ELF-1 (cell line): ENCODE measurements at regions not wholly inside any gene's neighbourhood (a gene's known extent, or its start where the extent isn't known, plus 50 kb on each side); places are given as distances from the start of the nearest gene placed in this dataset.

Source experiments
- DNase-seq: peaks from one replicate; pipeline ENCODE4 v3.0.0-alpha.2; 2016; ENCODE audit warnings: low read depth, low spot score

DNA sequence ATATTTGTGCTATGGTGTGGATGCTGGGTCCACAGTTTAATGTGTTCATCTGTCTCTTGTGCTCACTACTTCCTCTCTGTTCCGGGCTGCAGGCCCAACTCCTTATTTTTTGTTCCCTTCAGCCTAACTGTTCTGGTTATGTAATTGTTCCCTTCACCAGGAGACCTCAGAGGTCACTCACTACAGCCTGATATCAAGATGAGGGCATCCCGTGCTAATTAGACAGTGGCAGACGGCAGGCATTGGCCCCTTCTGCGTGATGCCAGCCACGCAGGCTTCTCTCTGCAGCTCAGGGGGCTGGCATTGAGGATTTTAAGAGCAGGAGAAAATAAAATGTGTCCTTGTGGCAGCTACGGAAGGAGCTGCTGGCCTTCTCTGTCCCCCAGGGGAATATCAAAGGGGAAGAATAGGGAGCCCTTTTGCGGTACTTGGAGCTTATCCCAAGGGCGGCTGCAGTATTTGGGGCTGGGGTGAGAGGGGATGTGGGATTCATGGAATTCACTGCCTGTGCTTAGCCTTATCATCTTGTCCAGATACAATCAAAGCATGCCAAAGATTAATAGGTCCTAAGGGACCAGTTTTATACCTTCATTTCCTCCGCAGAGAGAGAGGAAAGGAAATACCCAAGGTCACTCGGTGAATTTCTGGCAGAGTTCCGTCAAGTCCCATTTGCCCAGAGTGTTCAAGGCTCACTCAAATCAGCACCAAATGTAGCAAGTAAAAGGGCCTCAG lies 53.3 kb upstream of the TRIB2 start:
- no peak for DNase-seq

GRCh38 chr2:12665334-12665733 lies 51.4 kb upstream of the TRIB2 start:
- no peak for DNase-seq

DNA sequence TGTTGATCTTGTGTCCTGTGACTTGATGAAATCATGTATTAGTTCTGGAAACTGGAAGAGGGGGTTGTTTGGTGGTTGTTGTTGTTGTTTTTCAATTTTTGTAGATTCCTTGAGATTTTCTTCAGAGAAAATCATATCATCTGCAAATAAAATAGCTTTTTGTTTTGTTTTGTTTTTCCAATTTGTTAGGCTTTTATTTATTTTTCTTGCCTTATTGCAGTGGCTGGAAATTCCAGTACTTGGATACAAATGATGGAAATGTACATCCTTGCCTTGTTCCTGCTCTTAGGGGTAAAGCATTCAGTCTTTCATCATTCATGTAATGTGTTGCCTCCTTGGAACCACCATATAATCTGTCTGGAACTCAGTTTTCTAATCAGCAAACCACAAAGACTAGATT lies 50.3 kb upstream of the TRIB2 start:
- no peak for DNase-seq
